Mesendoderm (in vitro differentiated cells): ENCODE measurements at regions not wholly inside any gene's neighbourhood (a gene's known extent, or its start where the extent isn't known, plus 50 kb on each side); places are given as distances from the start of the nearest gene placed in this dataset.

ENCODE experiments used
- DNase-seq: peaks from one replicate; pipeline ENCODE4 v3.0.0; 2013
- H2AK5ac ChIP-seq: 2 replicates; pipeline ENCODE4 v1.6.1; 2013; ENCODE audit warnings: low read length, inconsistent platforms
- H2BK120ac ChIP-seq: 2 replicates; pipeline ENCODE4 v1.6.1; 2013; ENCODE audit warnings: low read depth, mild to moderate bottlenecking, low read length, moderate library complexity, mixed read lengths
- H2BK15ac ChIP-seq: replicated peaks from 2 replicates; pipeline ENCODE4 v1.6.1; 2013; ENCODE audit warnings: low read depth, mild to moderate bottlenecking, moderate library complexity
- H2BK5ac ChIP-seq: 2 replicates; pipeline ENCODE4 v1.6.1; 2013; ENCODE audit warnings: low read length, inconsistent platforms
- H3K18ac ChIP-seq: 2 replicates; pipeline ENCODE4 v1.6.1; 2013; ENCODE audit warnings: mild to moderate bottlenecking, low read length, mixed read lengths
- H3K23ac ChIP-seq: one replicate; pipeline ENCODE4 v1.6.1; 2013; ENCODE audit warnings: low read length
- H3K27ac ChIP-seq: 2 replicates; pipeline ENCODE4 v1.5.1; 2013; ENCODE audit warnings: low read depth, mild to moderate bottlenecking, inconsistent platforms, low read length, moderate library complexity
- H3K27me3 ChIP-seq: 2 replicates; pipeline ENCODE4 v1.6.1; 2013; ENCODE audit warnings: low read length, control low read depth, mild to moderate bottlenecking, inconsistent platforms; ENCODE audit not compliant: insufficient read depth, poor library complexity
- H3K36me3 ChIP-seq: 2 replicates; pipeline ENCODE4 v1.6.1; 2013; ENCODE audit warnings: low read length, inconsistent platforms; ENCODE audit not compliant: control insufficient read depth, insufficient read depth
- H3K4ac ChIP-seq: one replicate; pipeline ENCODE4 v1.6.1; 2013; ENCODE audit warnings: low read depth, mild to moderate bottlenecking, low read length, moderate library complexity
- H3K4me1 ChIP-seq: 2 replicates; pipeline ENCODE4 v1.6.1; 2013; ENCODE audit warnings: low read depth, low read length, inconsistent platforms; ENCODE audit not compliant: control insufficient read depth
- H3K4me2 ChIP-seq: 2 replicates; pipeline ENCODE4 v1.6.1; 2013; ENCODE audit warnings: low read length
- H3K4me3 ChIP-seq: 2 replicates; pipeline ENCODE4 v1.5.1; 2013; ENCODE audit warnings: mild to moderate bottlenecking, low read length
- H3K56ac ChIP-seq: one replicate; pipeline ENCODE4 v1.6.1; 2013; ENCODE audit warnings: low read length
- H3K79me1 ChIP-seq: 2 replicates; pipeline ENCODE4 v1.6.1; 2013; ENCODE audit warnings: low read length, inconsistent platforms
- H3K79me2 ChIP-seq: 2 replicates; pipeline ENCODE4 v1.6.1; 2013; ENCODE audit warnings: mild to moderate bottlenecking, low read length; ENCODE audit not compliant: control insufficient read depth, insufficient read depth
- H3K9ac ChIP-seq: 2 replicates; pipeline ENCODE4 v1.6.1; 2013; ENCODE audit warnings: low read length, inconsistent platforms
- H4K5ac ChIP-seq: one replicate; pipeline ENCODE4 v1.6.1; 2013; ENCODE audit warnings: low read length
- H4K8ac ChIP-seq: one replicate; pipeline ENCODE4 v1.6.1; 2013; ENCODE audit warnings: low read depth, mild to moderate bottlenecking, control low read depth, low read length, moderate library complexity
- WGBS: extraction: QIAGEN DNeasy Blood & Tissue Kit; methylation state at CpG from one replicate; pipeline ENCODE4 v1.1.7; 2013; ENCODE audit warnings: low lambda C conversion rate, missing lambda C conversion rate; ENCODE audit not compliant: insufficient coverage; ENCODE audit errors: extremely low coverage; 5-methylcytosine and 5-hydroxymethylcytosine counted together

GRCh38 chr4:18975916-18976808, 954.6 kb upstream of the LCORL start:
- Histone ChIP-seq H3K56ac (no peak overlapping the region), H3K4me2 (no peak overlapping the region), H3K4me1 (no peaks in the 10 kb centered on the region), H2BK5ac (no peak overlapping the region), H3K4me3 (no peak overlapping the region), H2BK15ac (no peak overlapping the region), H3K36me3 (no peaks in the 10 kb centered on the region), H3K18ac (no peak overlapping the region), H3K4ac (no peak overlapping the region), H2AK5ac (no peak overlapping the region), H4K5ac (no peak overlapping the region), H3K23ac (no peak overlapping the region), H2BK120ac (no peak overlapping the region), H3K27me3 (no peaks in the 10 kb centered on the region), H3K9ac (no peak overlapping the region), H4K8ac (no peak overlapping the region), H3K27ac (no peak overlapping the region), H3K79me2 (no peaks in the 10 kb centered on the region), H3K79me1 (no peaks in the 10 kb centered on the region)
- no peak for DNase-seq
- WGBS = no CpG with 5 or more reads among the region's 6 CpGs

GRCh38 chr4:18973296-18973695, 951.7 kb upstream of the LCORL start:
- Histone ChIP-seq H3K23ac (no peak overlapping the region), H3K79me1 (no peaks in the 10 kb centered on the region), H3K79me2 (no peaks in the 10 kb centered on the region), H3K4ac (no peak overlapping the region), H3K27ac (no peak overlapping the region), H4K5ac (no peak overlapping the region), H3K18ac (no peak overlapping the region), H3K56ac (no peak overlapping the region), H2AK5ac (no peak overlapping the region), H3K36me3 (no peaks in the 10 kb centered on the region), H3K4me3 (no peak overlapping the region), H2BK15ac (no peak overlapping the region), H3K4me2 (no peak overlapping the region), H4K8ac (no peak overlapping the region), H3K27me3 (no peaks in the 10 kb centered on the region), H3K9ac (no peak overlapping the region), H2BK5ac (no peak overlapping the region), H2BK120ac (no peak overlapping the region), H3K4me1 (no peaks in the 10 kb centered on the region)
- WGBS = no CpG with 5 or more reads among the region's 1 CpG
- no peak for DNase-seq

GRCh38 chr4:18961879-18962278, 940.3 kb upstream of the LCORL start:
- H3K27me3 ChIP-seq = no peaks in the 10 kb centered on the region
- no peak overlapping the region for H3K56ac ChIP-seq
- no peaks in the 10 kb centered on the region for H3K36me3 ChIP-seq
- no peaks in the 10 kb centered on the region for H3K79me1 ChIP-seq
- no peak overlapping the region for H2BK120ac ChIP-seq
- H4K8ac ChIP-seq = no peak overlapping the region
- H3K4ac ChIP-seq = no peak overlapping the region
- no peak overlapping the region for H4K5ac ChIP-seq
- no peak overlapping the region for H2BK5ac ChIP-seq
- H3K79me2 ChIP-seq = no peaks in the 10 kb centered on the region
- H3K23ac ChIP-seq = no peak overlapping the region
- no peak overlapping the region for H3K27ac ChIP-seq
- no peak for DNase-seq
- H3K9ac ChIP-seq = no peak overlapping the region
- H2BK15ac ChIP-seq = no peak overlapping the region
- no peaks in the 10 kb centered on the region for H3K4me1 ChIP-seq
- no peak overlapping the region for H3K4me3 ChIP-seq
- H3K18ac ChIP-seq = no peak overlapping the region
- H2AK5ac ChIP-seq = no peak overlapping the region
- H3K4me2 ChIP-seq = no peak overlapping the region

GRCh38 chr4:18961266-18961665, 939.7 kb upstream of the LCORL start:
- no peak overlapping the region for H2BK120ac ChIP-seq
- no peak overlapping the region for H4K5ac ChIP-seq
- H2BK15ac ChIP-seq = no peak overlapping the region
- no peaks in the 10 kb centered on the region for H3K79me1 ChIP-seq
- H3K4me3 ChIP-seq = no peak overlapping the region
- WGBS = no CpG with 5 or more reads among the region's 8 CpGs
- no peaks in the 10 kb centered on the region for H3K36me3 ChIP-seq
- H4K8ac ChIP-seq = no peak overlapping the region
- DNase-seq = no peak
- H3K27ac ChIP-seq = no peak overlapping the region
- H3K56ac ChIP-seq = no peak overlapping the region
- H2AK5ac ChIP-seq = no peak overlapping the region
- H3K4me1 ChIP-seq = no peaks in the 10 kb centered on the region
- H3K4ac ChIP-seq = no peak overlapping the region
- no peak overlapping the region for H3K23ac ChIP-seq
- no peak overlapping the region for H3K9ac ChIP-seq
- H2BK5ac ChIP-seq = no peak overlapping the region
- H3K18ac ChIP-seq = no peak overlapping the region
- H3K79me2 ChIP-seq = no peaks in the 10 kb centered on the region
- no peaks in the 10 kb centered on the region for H3K27me3 ChIP-seq
- H3K4me2 ChIP-seq = no peak overlapping the region

GRCh38 chr4:18957716-18958115, 936.2 kb upstream of the LCORL start:
- no peaks in the 10 kb centered on the region for H3K4me1 ChIP-seq
- DNase-seq = no peak
- no peaks in the 10 kb centered on the region for H3K27me3 ChIP-seq
- H3K9ac ChIP-seq = no peak overlapping the region
- no peak overlapping the region for H3K23ac ChIP-seq
- H3K18ac ChIP-seq = no peak overlapping the region
- H2AK5ac ChIP-seq = no peak overlapping the region
- no CpG with 5 or more reads among the region's 6 CpGs for WGBS
- H4K8ac ChIP-seq = no peak overlapping the region
- H2BK15ac ChIP-seq = no peak overlapping the region
- no peak overlapping the region for H3K56ac ChIP-seq
- no peak overlapping the region for H2BK120ac ChIP-seq
- no peak overlapping the region for H3K4me2 ChIP-seq
- no peak overlapping the region for H4K5ac ChIP-seq
- no peaks in the 10 kb centered on the region for H3K79me1 ChIP-seq
- H2BK5ac ChIP-seq = no peak overlapping the region
- H3K79me2 ChIP-seq = no peaks in the 10 kb centered on the region
- H3K4ac ChIP-seq = no peak overlapping the region
- no peak overlapping the region for H3K27ac ChIP-seq
- no peaks in the 10 kb centered on the region for H3K36me3 ChIP-seq
- no peak overlapping the region for H3K4me3 ChIP-seq

GRCh38 chr4:18954538-18954937, 933.0 kb upstream of the LCORL start:
- Histone ChIP-seq H2BK5ac (no peak overlapping the region), H4K8ac (no peak overlapping the region), H2AK5ac (no peak overlapping the region), H4K5ac (no peak overlapping the region), H3K4me2 (no peak overlapping the region), H3K4me1 (no peaks in the 10 kb centered on the region), H3K4me3 (no peak overlapping the region), H3K79me2 (no peaks in the 10 kb centered on the region), H3K79me1 (no peaks in the 10 kb centered on the region), H3K18ac (no peak overlapping the region), H2BK15ac (no peak overlapping the region), H3K36me3 (no peaks in the 10 kb centered on the region), H3K56ac (no peak overlapping the region), H3K4ac (no peak overlapping the region), H3K27me3 (no peaks in the 10 kb centered on the region), H3K27ac (no peak overlapping the region), H2BK120ac (no peak overlapping the region), H3K23ac (no peak overlapping the region), H3K9ac (no peak overlapping the region)
- WGBS = 100% methylated on average over 1 of the region's 2 CpGs
- no peak for DNase-seq
